PC-9 (cell line): ENCODE measurements at regions not wholly inside any gene's neighbourhood (a gene's known extent, or its start where the extent isn't known, plus 50 kb on each side); places are given as distances from the start of the nearest gene placed in this dataset.

Experiments
- BruUV-seq: library from RNA; stranded (reverse); fragments of 400-500 nt; replicated peaks from 2 replicates; lab custom pipeline; 2021; lab: Mats Ljungman, UMichigan
- CTCF ChIA-PET: fragments of 300-600 bp; sonication (Branson Sonifier 250); formaldehyde crosslinking; loops from one replicate; lab custom pipeline; 2022; ENCODE audit warnings: antibody characterized with exemption; lab: Charles Lee
- POLR2A ChIA-PET: fragments of 300-600 bp; sonication (Branson Sonifier 250); formaldehyde crosslinking; loops from one replicate; lab custom pipeline; 2022; ENCODE audit warnings: antibody characterized with exemption; ENCODE audit not compliant: unreplicated experiment; lab: Charles Lee
- DNase-seq, 2 experiments: peaks; one replicate each; pipeline versions ENCODE4 v3.0.0 to v3.0.0-alpha.2; 2015 to 2022; ENCODE audit warnings: mixed read lengths in 1 of 2
- H2AFZ ChIP-seq: fragments of 200-600 bp; sonication (generic); 2 replicates; pipeline ENCODE4 v1.8.1; 2017; ENCODE audit warnings: antibody characterized with exemption
- H3F3A ChIP-seq: fragments of 200-600 bp; sonication (generic); 2 replicates; pipeline ENCODE4 v1.8.1; 2017; ENCODE audit warnings: antibody characterized with exemption, mild to moderate bottlenecking, low read depth; ENCODE audit not compliant: insufficient read depth
- H3K27ac ChIP-seq: fragments of 200-600 bp; sonication (generic); 2 replicates; pipeline ENCODE4 v1.6.1; 2016; ENCODE audit warnings: mixed run types
- H3K27me3 ChIP-seq: fragments of 200-600 bp; sonication (generic); 2 replicates; pipeline ENCODE4 v1.6.1; 2016; ENCODE audit warnings: low read depth, mixed run types; ENCODE audit not compliant: insufficient read depth
- H3K36me3 ChIP-seq: fragments of 200-600 bp; sonication (generic); 2 replicates; pipeline ENCODE4 v1.6.1; 2016; ENCODE audit warnings: low read depth, mixed run types
- H3K4me1 ChIP-seq: fragments of 200-600 bp; sonication (generic); replicated peaks from 2 replicates; pipeline ENCODE4 v1.6.1; 2016; ENCODE audit warnings: mixed run types; ENCODE audit not compliant: insufficient read depth
- H3K4me2 ChIP-seq: fragments of 200-600 bp; sonication (generic); 2 replicates; pipeline ENCODE4 v1.6.1; 2017; ENCODE audit warnings: mixed run types
- H3K4me3 ChIP-seq: fragments of 200-600 bp; sonication (generic); 2 replicates; pipeline ENCODE4 v1.6.1; 2016; ENCODE audit warnings: mixed run types
- H3K79me2 ChIP-seq: fragments of 200-600 bp; sonication (generic); 2 replicates; pipeline ENCODE4 v1.6.1; 2017; ENCODE audit warnings: low read depth, mixed run types
- H3K9me2 ChIP-seq: fragments of 200-600 bp; sonication (generic); 2 replicates; pipeline ENCODE4 v1.8.1; 2017; ENCODE audit warnings: mild to moderate bottlenecking; ENCODE audit not compliant: insufficient read depth
- H3K9me3 ChIP-seq: fragments of 200-600 bp; sonication (generic); 2 replicates; pipeline ENCODE4 v1.8.1; 2016; ENCODE audit warnings: low read depth; ENCODE audit not compliant: insufficient read depth
- H4K20me1 ChIP-seq: fragments of 200-600 bp; sonication (generic); 2 replicates; pipeline ENCODE4 v1.8.1; 2017; ENCODE audit not compliant: insufficient read depth
- CTCF ChIP-seq: fragments of 200-600 bp; sonication (generic); conservative IDR thresholded peaks from 2 replicates; pipeline ENCODE4 v1.6.1; 2017; ENCODE audit warnings: mixed run types, antibody characterized with exemption, mild to moderate bottlenecking, moderate library complexity
- EZH2 ChIP-seq: fragments of 200-600 bp; sonication (generic); IDR thresholded peaks from 2 replicates; pipeline ENCODE4 v1.8.0; 2017; ENCODE audit warnings: antibody characterized with exemption, low read depth
- intact Hi-C: fragments of 100-400 bp; cut with micrococcal nuclease; formaldehyde crosslinking; loops from one replicate; pipeline ENCODE4 v1.10.0; 2022; ENCODE audit not compliant: unreplicated experiment

- no peak for TF ChIP-seq CTCF
- TF ChIP-seq EZH2, result no peak
- Histone ChIP-seq H3K4me2 (no peak overlapping the region), H2AFZ (no peak overlapping the region), H3K9me2 (no peaks in the 10 kb centered on the region), H3K79me2 (no peaks in the 10 kb centered on the region), H3K36me3 (no peaks in the 10 kb centered on the region), H4K20me1 (no peaks in the 10 kb centered on the region), H3K4me3 (no peak overlapping the region), H3K4me1 (peaks cover 11% of the 10 kb centered on the region; the same call in 1 of the 2 replicates), H3K27me3 (no peaks in the 10 kb centered on the region), H3F3A (no peaks in the 10 kb centered on the region), H3K27ac (no peak overlapping the region), H3K9me3 (no peaks in the 10 kb centered on the region)
- intact Hi-C loops, result no loop called here
- ChIA-PET CTCF (no interaction called here), POLR2A (interaction anchor here (0.5 to 0.8 kb wide), 2 partner anchors 23 to 83 kb away, joined by 6 read pairs; no protein-coding TSS in a partner anchor)
- DNase-seq, result no peak
- no TSS peak for BruUV-seq
Measured at GRCh38 chr13:106275446-106276032, 259.9 kb downstream of the EFNB2 start.

GRCh38 chr13:106274551-106275203 is 260.8 kb downstream of the EFNB2 start:
- Histone ChIP-seq H3K4me2 (no peak overlapping the region), H3F3A (no peaks in the 10 kb centered on the region), H3K4me1 (peaks cover 11% of the 10 kb centered on the region; the same call in 1 of the 2 replicates), H2AFZ (no peak overlapping the region), H3K79me2 (no peaks in the 10 kb centered on the region), H4K20me1 (no peaks in the 10 kb centered on the region), H3K4me3 (no peak overlapping the region), H3K36me3 (no peaks in the 10 kb centered on the region), H3K9me3 (0 out of 2 replicates have a peak, but pooled peaks cover 2% of the 10 kb centered on the region), H3K9me2 (no peaks in the 10 kb centered on the region), H3K27me3 (no peaks in the 10 kb centered on the region), H3K27ac (no peak overlapping the region)
- DNase-seq, result no peak
- TF ChIP-seq EZH2, result no peak
- no peak for TF ChIP-seq CTCF
- BruUV-seq, result no TSS peak
- intact Hi-C loops, result no loop called here
- ChIA-PET POLR2A (no interaction called here), CTCF (no interaction called here)

GRCh38 chr13:106263801-106264200 is 271.7 kb downstream of the EFNB2 start:
- H4K20me1 ChIP-seq, result no peaks in the 10 kb centered on the region
- no peak overlapping the region for H3K4me2 ChIP-seq
- H3K4me3 ChIP-seq, result no peak overlapping the region
- no peaks in the 10 kb centered on the region for H3K27me3 ChIP-seq
- no peak overlapping the region for H2AFZ ChIP-seq
- POLR2A ChIA-PET, result no interaction called here
- TF ChIP-seq EZH2 (no peak), CTCF (no peak)
- no peaks in the 10 kb centered on the region for H3F3A ChIP-seq
- intact Hi-C loops, result loop anchor here (1.0 kb wide), 1 partner anchor 112 kb away; no protein-coding TSS in a partner anchor
- CTCF ChIA-PET, result no interaction called here
- H3K9me2 ChIP-seq, result 0 out of 2 replicates have a peak, but pooled peaks cover 3% of the 10 kb centered on the region
- DNase-seq, result no peak
- no TSS peak for BruUV-seq
- no peak overlapping the region for H3K27ac ChIP-seq
- H3K9me3 ChIP-seq, result 0 out of 2 replicates have a peak, but pooled peaks cover 2% of the 10 kb centered on the region
- H3K4me1 ChIP-seq, result no peaks in the 10 kb centered on the region
- H3K79me2 ChIP-seq, result no peaks in the 10 kb centered on the region
- H3K36me3 ChIP-seq, result no peaks in the 10 kb centered on the region
